Spinal cord (tissue), 9 donors: ENCODE measurements at regions not wholly inside any gene's neighbourhood (a gene's known extent, or its start where the extent isn't known, plus 50 kb on each side); places are given as distances from the start of the nearest gene placed in this dataset.

ENCODE experiments used
- DNase-seq, 6 donors: peaks; one replicate each; pipeline versions ENCODE4 v3.0.0 to v3.0.0-alpha.2; 2013 to 2015; ENCODE audit warnings: low spot score in 6 of 6, low read depth in 4 of 6
- H3K27ac ChIP-seq: one replicate; pipeline ENCODE4 v1.5.1; 2013; ENCODE audit warnings: low read depth, low read length, control low read depth
- H3K27me3 ChIP-seq: one replicate; pipeline ENCODE4 v1.6.1; 2013; ENCODE audit warnings: low read length; ENCODE audit not compliant: control insufficient read depth, insufficient read depth
- H3K36me3 ChIP-seq: one replicate; pipeline ENCODE4 v1.6.1; 2013; ENCODE audit warnings: low read length; ENCODE audit not compliant: control insufficient read depth, insufficient read depth
- H3K4me1 ChIP-seq: one replicate; pipeline ENCODE4 v1.6.1; 2013; ENCODE audit warnings: low read length; ENCODE audit not compliant: control insufficient read depth, insufficient read depth
- H3K4me3 ChIP-seq: one replicate; pipeline ENCODE4 v1.5.1; 2013; ENCODE audit warnings: low read depth, low read length, control low read depth
- H3K9me3 ChIP-seq: one replicate; pipeline ENCODE4 v1.6.1; 2013; ENCODE audit warnings: low read length; ENCODE audit not compliant: control insufficient read depth, insufficient read depth
- WGBS: methylation state at CpG from one replicate; pipeline ENCODE4 v1.1.5; 2013; ENCODE audit warnings: missing lambda C conversion rate; ENCODE audit not compliant: insufficient coverage; 5-methylcytosine and 5-hydroxymethylcytosine counted together
- donor health status: healthy.

DNA sequence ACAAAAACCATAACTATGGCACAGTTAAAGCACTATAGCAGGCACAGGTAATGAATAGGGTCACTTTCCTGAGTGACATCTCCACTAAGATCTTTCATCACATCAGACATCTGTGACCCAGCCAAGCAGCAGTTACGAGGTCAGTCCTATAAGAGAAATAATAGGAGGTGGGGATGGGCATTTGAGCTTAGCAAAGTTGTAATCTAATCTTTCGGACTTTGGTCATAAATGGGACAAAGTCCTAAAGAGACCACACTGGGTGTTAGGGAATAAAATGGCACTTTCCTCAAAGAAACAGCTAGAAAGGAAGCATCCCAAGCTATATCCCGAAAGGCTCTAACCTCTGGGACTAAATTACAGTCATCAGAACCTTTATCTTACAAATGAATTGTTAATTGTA lies 432.2 kb downstream of the PIK3R1 start:
- WGBS, result 90% methylated on average over 2 of the region's 3 CpGs
- H3K36me3 ChIP-seq, result no peaks in the 10 kb centered on the region
- no peak overlapping the region for H3K27ac ChIP-seq
- no peak for DNase-seq
- no peaks in the 10 kb centered on the region for H3K4me1 ChIP-seq
- no peak overlapping the region for H3K4me3 ChIP-seq
- H3K27me3 ChIP-seq, result no peaks in the 10 kb centered on the region
- H3K9me3 ChIP-seq, result no peaks in the 10 kb centered on the region

DNA sequence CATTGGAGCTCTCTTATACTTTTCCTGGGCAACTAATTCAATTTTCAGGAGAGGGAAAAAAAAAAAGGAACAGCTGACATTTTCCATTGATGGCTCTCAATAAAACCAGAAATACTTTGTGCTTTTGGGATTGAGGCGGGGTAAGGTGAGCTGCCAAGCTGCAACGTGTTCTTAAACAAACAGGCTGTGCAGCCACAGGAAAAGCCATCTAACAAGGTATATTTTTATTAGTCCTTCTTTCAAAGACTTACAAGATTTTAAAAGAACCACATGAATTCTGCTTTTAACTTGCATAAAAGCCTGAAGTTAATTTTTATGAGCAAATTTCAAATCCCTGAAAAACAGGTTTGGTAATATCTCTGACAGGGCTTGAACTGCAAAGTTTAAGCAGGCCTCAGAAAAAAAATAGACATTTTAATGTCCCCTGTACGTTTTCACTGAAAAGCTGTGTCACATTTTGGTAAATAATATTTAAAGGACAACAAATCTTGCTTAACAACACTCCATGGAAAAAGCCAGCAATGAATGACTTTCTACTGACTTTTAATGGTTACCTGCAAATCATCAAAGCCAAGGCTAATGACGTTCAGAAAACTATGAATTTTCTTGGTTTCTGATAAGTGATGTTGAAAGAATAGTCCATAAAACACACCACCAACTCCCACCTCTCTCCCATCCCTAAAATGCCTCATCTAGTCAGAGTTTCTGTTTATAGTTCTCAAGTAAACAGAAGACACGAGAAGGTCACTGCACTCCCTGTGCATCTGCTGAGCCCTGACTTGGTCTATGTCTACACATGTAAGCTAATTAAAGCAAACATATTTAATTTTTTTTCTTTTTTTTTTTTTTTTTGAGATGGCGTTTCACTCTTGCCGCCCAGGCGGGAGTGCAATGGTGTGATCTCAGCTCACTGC lies 433.6 kb downstream of the PIK3R1 start:
- WGBS, result 63% methylated on average over 1 of the region's 8 CpGs
- Histone ChIP-seq H3K4me1 (no peaks in the 10 kb centered on the region), H3K27me3 (no peaks in the 10 kb centered on the region), H3K36me3 (no peaks in the 10 kb centered on the region), H3K4me3 (no peak overlapping the region), H3K27ac (no peak overlapping the region), H3K9me3 (no peaks in the 10 kb centered on the region)
- DNase-seq, result no peak

DNA sequence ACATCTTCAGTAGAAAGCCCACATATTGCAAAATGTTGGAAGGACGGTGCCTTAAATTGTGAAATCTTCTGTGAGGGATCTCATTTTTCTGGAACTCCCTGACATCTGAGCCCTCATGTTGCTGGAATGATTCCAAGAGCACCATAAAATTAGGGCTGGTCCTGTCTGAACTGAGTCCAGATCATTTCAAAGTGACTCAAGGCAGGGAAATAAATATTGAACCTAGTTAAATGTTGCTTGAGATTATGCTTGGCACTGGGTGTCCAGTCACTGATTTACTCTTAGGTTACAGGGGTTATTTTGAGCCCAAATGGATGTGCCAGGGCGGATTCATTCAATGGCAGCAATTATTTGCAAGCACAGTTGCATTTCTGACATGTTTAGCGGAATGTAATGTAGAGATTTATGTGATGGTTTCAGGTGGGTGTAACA lies 437.0 kb downstream of the PIK3R1 start:
- 71% methylated on average over 1 of the region's 3 CpGs for WGBS
- no peaks in the 10 kb centered on the region for H3K9me3 ChIP-seq
- H3K4me3 ChIP-seq, result no peak overlapping the region
- H3K27ac ChIP-seq, result no peak overlapping the region
- no peaks in the 10 kb centered on the region for H3K4me1 ChIP-seq
- no peaks in the 10 kb centered on the region for H3K36me3 ChIP-seq
- H3K27me3 ChIP-seq, result no peaks in the 10 kb centered on the region
- peak in 1 of 6 donors; percentile 32 for DNase-seq

GRCh38 chr5:68653471-68653870 lies 437.9 kb downstream of the PIK3R1 start:
- Histone ChIP-seq H3K9me3 (no peaks in the 10 kb centered on the region), H3K4me1 (no peaks in the 10 kb centered on the region)

DNA sequence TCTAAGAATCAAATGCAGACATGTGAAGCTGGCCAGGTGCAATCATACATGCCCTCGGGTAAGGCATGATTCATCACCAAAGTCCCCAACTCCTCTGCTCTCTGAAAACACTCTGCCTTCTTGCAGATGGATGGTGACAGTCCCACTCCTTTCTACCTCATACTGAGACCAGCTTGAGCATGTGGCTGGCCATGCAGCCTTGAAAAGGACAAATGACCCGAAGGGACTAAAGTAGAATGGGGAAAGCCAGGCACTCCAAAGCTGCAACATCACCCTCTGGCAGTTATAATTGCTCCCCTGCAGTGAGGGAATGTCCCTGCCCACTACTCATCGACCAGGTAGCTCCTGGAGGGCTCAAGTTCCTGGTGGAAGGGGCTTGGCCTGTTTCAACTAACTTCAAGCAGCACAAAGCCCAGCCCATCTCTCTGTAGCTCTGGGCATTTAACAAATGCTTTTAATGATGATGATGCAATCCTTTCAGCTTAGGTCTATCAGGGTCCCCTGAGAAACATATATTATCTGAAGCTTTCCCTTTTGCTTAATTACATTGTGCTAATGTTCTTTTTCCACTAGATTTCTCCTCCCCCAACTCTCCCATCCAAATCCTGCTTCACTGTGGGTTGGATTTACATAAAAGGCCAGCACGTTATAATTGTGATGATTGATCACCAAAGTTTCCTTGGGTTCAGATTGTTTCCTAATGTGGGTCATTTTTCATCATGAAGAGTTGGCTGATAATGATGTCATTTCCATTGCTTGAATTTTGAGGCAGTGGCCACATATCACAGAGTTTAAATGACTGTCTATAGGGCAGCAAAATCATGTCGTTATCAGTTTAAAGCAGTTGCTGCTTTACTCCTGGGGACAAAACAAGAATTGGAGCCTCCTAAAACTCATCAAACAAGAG lies 436.5 kb upstream of the SLC30A5 start:
- Histone ChIP-seq H3K4me3 (no peak overlapping the region), H3K4me1 (no peaks in the 10 kb centered on the region), H3K27ac (no peak overlapping the region), H3K27me3 (no peaks in the 10 kb centered on the region), H3K36me3 (no peaks in the 10 kb centered on the region), H3K9me3 (no peaks in the 10 kb centered on the region)
- WGBS, result 42% methylated on average over 3 of the region's 5 CpGs
- DNase-seq, result peak in 1 of 6 donors; percentile 76

More at GRCh38 chr5:68653471-68653870, 437.9 kb downstream of the PIK3R1 start:
- H3K4me3 ChIP-seq, result no peak overlapping the region
- no peaks in the 10 kb centered on the region for H3K27me3 ChIP-seq
- no peak for DNase-seq
- no peak overlapping the region for H3K27ac ChIP-seq
- H3K36me3 ChIP-seq, result no peaks in the 10 kb centered on the region

DNA sequence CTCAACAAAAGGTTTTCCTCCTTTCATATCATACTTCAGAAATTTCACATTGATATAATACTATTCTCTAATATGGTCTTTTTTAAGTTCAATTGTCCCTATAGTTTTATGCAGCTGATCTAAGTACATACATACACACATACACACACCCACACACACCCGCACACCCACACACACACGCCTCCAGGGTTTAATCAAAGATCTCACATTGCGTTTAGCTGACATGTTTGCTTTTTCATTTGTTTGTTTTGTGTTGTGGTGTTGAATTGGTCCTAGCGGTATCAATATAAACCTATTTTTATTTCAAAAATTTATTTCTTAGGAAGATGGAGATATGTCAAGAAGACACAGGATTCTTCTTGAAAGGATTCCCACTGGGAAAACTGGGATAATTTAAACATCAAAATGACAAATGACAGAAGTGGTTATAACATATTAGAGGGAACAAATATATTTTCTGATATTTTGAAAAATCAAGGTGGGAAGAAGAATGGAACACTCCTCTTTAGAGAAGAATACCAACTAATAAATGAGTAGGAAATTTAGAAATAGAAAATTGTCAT lies 434.9 kb upstream of the SLC30A5 start:
- WGBS, result no CpG with 5 or more reads among the region's 4 CpGs

GRCh38 chr5:68659881-68660280 lies 433.9 kb upstream of the SLC30A5 start:
- H3K27ac ChIP-seq, result no peak overlapping the region
- H3K4me1 ChIP-seq, result no peaks in the 10 kb centered on the region
- 100% methylated on average over 1 of the region's 3 CpGs for WGBS
- no peak overlapping the region for H3K4me3 ChIP-seq
- DNase-seq, result no peak
- H3K36me3 ChIP-seq, result no peaks in the 10 kb centered on the region
- H3K9me3 ChIP-seq, result no peaks in the 10 kb centered on the region
- H3K27me3 ChIP-seq, result no peaks in the 10 kb centered on the region

More for the DNA sequence above, 434.9 kb upstream of the SLC30A5 start:
- Histone ChIP-seq H3K27ac (no peak overlapping the region), H3K9me3 (no peaks in the 10 kb centered on the region), H3K27me3 (no peaks in the 10 kb centered on the region), H3K36me3 (no peaks in the 10 kb centered on the region), H3K4me1 (no peaks in the 10 kb centered on the region), H3K4me3 (no peak overlapping the region)
- no peak for DNase-seq

DNA sequence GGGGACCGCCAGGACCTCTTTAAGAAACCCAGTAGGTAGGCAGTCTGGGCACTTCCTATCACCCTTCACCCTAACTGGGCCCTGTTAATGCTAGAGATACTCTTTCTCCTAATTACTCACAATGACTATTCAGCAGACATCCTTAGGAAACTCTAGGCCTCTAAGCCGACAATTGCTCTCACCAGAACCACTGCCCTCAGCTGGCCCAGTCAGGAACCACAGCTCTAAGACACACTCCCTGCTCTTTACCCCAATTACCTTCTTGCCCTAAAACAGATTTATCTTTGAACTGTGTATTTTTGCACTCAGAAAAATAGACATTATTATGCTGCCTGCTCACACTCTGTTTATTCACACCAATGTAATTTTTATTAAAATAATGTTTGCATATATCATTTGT lies 432.6 kb upstream of the SLC30A5 start:
- Histone ChIP-seq H3K9me3 (no peaks in the 10 kb centered on the region), H3K36me3 (no peaks in the 10 kb centered on the region), H3K27ac (no peak overlapping the region), H3K4me1 (no peaks in the 10 kb centered on the region), H3K27me3 (no peaks in the 10 kb centered on the region), H3K4me3 (no peak overlapping the region)
- WGBS, result 100% methylated on average over 2 of the region's 2 CpGs
- no peak for DNase-seq

DNA sequence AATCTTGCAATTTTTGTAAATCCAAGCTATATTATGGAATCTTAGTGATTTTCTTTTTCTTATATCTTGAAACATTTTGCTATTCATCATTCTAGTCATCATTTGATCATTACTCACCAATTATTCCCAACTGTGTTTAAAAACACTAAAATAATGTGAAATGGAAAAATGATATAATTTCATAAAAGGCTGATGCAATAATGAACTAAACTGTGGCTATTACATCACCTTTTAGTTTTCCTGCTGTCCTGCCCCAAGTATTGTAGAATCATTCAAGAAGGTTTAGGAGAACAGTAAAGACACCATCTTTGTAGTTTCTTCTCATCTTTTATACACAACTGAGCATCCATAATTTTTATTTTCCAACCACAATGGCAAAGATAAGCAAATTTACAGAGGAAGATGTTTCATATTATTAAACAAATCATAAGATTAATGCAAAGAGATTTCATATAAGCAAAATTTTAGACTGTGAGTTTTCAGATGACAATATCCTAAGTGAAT lies 431.0 kb upstream of the SLC30A5 start:
- Histone ChIP-seq H3K36me3 (no peaks in the 10 kb centered on the region), H3K4me1 (no peaks in the 10 kb centered on the region), H3K27ac (no peak overlapping the region), H3K4me3 (no peak overlapping the region), H3K27me3 (no peaks in the 10 kb centered on the region), H3K9me3 (no peaks in the 10 kb centered on the region)
- DNase-seq, result no peak
